Ishikawa (cell line): ENCODE measurements at regions not wholly inside any gene's neighbourhood (a gene's known extent, or its start where the extent isn't known, plus 50 kb on each side); places are given as distances from the start of the nearest gene placed in this dataset.

Experiments used
- EP300 ChIP-seq: IDR thresholded peaks from 2 replicates; pipeline ENCODE4 v1.6.1; 2012; ENCODE audit warnings: borderline replicate concordance
- RAD21 ChIP-seq: IDR thresholded peaks from 2 replicates; pipeline ENCODE4 v1.6.1; 2012; ENCODE audit warnings: low read depth

DNA sequence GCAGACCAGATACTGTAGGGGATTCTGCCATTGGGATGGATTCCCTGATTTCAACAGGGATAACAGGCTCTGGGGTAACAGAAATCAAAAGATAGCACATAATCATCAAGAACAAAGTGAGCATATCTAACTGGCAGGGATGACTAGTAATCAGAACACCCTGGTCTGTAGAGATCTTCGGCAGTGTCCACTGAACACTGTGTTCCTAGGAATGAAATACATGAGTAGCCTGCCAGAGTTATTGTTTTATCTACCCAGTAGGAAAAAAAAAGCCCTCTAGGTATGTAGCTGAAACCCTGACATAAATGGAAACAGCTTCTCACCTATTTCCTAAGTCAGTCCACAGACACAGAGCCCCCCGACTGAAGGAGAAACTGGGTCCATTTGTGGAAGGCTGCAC, 340.3 kb upstream of the ZNF385D start:
- no peak for TF ChIP-seq EP300
- no peak for TF ChIP-seq RAD21
